ENCODE measurements at regions not wholly inside any gene's neighbourhood (a gene's known extent, or its start where the extent isn't known, plus 50 kb on each side); places are given as distances from the start of the nearest gene placed in this dataset.

GRCh38 chr10:10528563-10528910, 489.1 kb upstream of the CELF2 start:
- Mint-ChIP-seq H3K4me3 (no peak overlapping the region), H3K27ac (no peak overlapping the region), H3K27me3 (ENCODE audit: low read depth, poor library complexity) (peaks cover 7% of the 10 kb centered on the region), H3K36me3 (ENCODE audit: low read depth) (no peaks in the 10 kb centered on the region), H3K9me3 (no peaks in the 10 kb centered on the region), H3K4me1 (no peaks in the 10 kb centered on the region)
- DNase-seq: no peak
- no peak for TF ChIP-seq CTCF (IDR thresholded peaks at IDR 0.05)

GRCh38 chr10:10530313-10530712, 487.4 kb upstream of the CELF2 start:
- Mint-ChIP-seq H3K27ac (no peak overlapping the region), H3K27me3 (ENCODE audit: low read depth, poor library complexity) (peaks cover 7% of the 10 kb centered on the region), H3K9me3 (no peaks in the 10 kb centered on the region), H3K4me3 (no peak overlapping the region), H3K36me3 (ENCODE audit: low read depth) (no peaks in the 10 kb centered on the region), H3K4me1 (no peaks in the 10 kb centered on the region)
- no peak for TF ChIP-seq CTCF (IDR thresholded peaks at IDR 0.05)
- no peak for DNase-seq

- H3K9me3 Mint-ChIP-seq: peaks cover 3% of the 10 kb centered on the region
- TF ChIP-seq CTCF (IDR thresholded peaks at IDR 0.05): no peak
- H3K4me1 Mint-ChIP-seq: peaks cover 10% of the 10 kb centered on the region
- H3K36me3 Mint-ChIP-seq (ENCODE audit: low read depth): no peaks in the 10 kb centered on the region
- H3K27ac Mint-ChIP-seq: no peak overlapping the region
- no peak for DNase-seq
- no peak overlapping the region for H3K4me3 Mint-ChIP-seq
- H3K27me3 Mint-ChIP-seq (ENCODE audit: low read depth, poor library complexity): peaks cover 8% of the 10 kb centered on the region
Observed at GRCh38 chr10:10532236-10532635, 485.4 kb upstream of the CELF2 start.

- TF ChIP-seq CTCF (IDR thresholded peaks at IDR 0.05): no peak
- peaks cover 3% of the 10 kb centered on the region for H3K9me3 Mint-ChIP-seq
- H3K4me3 Mint-ChIP-seq: no peak overlapping the region
- peaks cover 10% of the 10 kb centered on the region for H3K4me1 Mint-ChIP-seq
- no peak for DNase-seq
- no peaks in the 10 kb centered on the region for H3K36me3 Mint-ChIP-seq (ENCODE audit: low read depth)
- H3K27ac Mint-ChIP-seq: no peak overlapping the region
- H3K27me3 Mint-ChIP-seq (ENCODE audit: low read depth, poor library complexity): peaks cover 10% of the 10 kb centered on the region
Observed at GRCh38 chr10:10532826-10533225, 484.8 kb upstream of the CELF2 start.

GRCh38 chr10:10533437-10533836, 484.2 kb upstream of the CELF2 start:
- DNase-seq: no peak
- peaks cover 3% of the 10 kb centered on the region for H3K9me3 Mint-ChIP-seq
- no peaks in the 10 kb centered on the region for H3K36me3 Mint-ChIP-seq (ENCODE audit: low read depth)
- peaks cover 10% of the 10 kb centered on the region for H3K27me3 Mint-ChIP-seq (ENCODE audit: low read depth, poor library complexity)
- TF ChIP-seq CTCF (IDR thresholded peaks at IDR 0.05): no peak
- peaks cover 12% of the 10 kb centered on the region for H3K4me1 Mint-ChIP-seq
- H3K27ac Mint-ChIP-seq: no peak overlapping the region
- H3K4me3 Mint-ChIP-seq: no peak overlapping the region

GRCh38 chr10:10538326-10538725, 479.3 kb upstream of the CELF2 start:
- H3K27ac Mint-ChIP-seq: no peak overlapping the region
- H3K27me3 Mint-ChIP-seq (ENCODE audit: low read depth, poor library complexity): peaks cover 7% of the 10 kb centered on the region
- peaks cover 3% of the 10 kb centered on the region for H3K9me3 Mint-ChIP-seq
- no peak overlapping the region for H3K4me3 Mint-ChIP-seq
- no peaks in the 10 kb centered on the region for H3K36me3 Mint-ChIP-seq (ENCODE audit: low read depth)
- no peak for DNase-seq
- H3K4me1 Mint-ChIP-seq: peaks cover 15% of the 10 kb centered on the region
- no peak for TF ChIP-seq CTCF (IDR thresholded peaks at IDR 0.05)

Data from nephron progenitor cell (in vitro differentiated cells).